ENCODE measurements at regions not wholly inside any gene's neighbourhood (a gene's known extent, or its start where the extent isn't known, plus 50 kb on each side); places are given as distances from the start of the nearest gene placed in this dataset.
"Not testable (repeated sequence)": the region's sequence is repeated elsewhere in the genome, so short reads cannot be mapped to it uniquely, and the experiment has no call there.

DNA sequence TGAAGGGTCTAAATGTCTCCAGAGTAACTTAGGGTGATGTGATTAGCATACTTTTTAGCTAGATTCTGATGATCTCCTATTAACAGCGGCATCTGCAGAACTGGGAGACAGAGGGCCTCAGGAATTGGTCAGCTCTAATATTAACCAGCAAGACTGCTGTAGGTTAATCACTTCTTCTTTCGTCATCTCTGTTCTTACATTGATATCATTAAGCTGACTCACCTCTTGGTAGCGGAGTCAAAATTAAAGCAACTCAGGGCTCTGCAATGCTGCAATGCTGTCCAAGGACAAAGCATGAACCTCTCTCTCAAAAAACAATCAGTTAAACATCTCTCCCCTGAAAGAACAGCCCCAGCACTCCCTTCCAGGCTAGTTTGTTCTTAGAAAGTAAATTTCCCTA lies 57.5 kb upstream of the TRA2B start:
- ChIA-PET CTCF (interaction anchor here (0.6 to 1.5 kb wide), 4 partner anchors 17 to 619 kb away, joined by 3 to 5 read pairs (median 4); no protein-coding TSS in a partner anchor), POLR2A (no interaction called here)
- no peaks in the 10 kb centered on the region for H3K36me3 ChIP-seq (ENCODE audit: control insufficient read depth in 2 of 2, insufficient read depth in 1 of 2, low read length in 2 of 2)
- H3K9me3 ChIP-seq (ENCODE audit: control insufficient read depth, insufficient read depth, low read depth, low read length): no peaks in the 10 kb centered on the region
- no peak for TF ChIP-seq ZNF585B (tag by site-specific recombination; IDR thresholded peaks at IDR 0.05)
- TF ChIP-seq ZNF350 (tag by site-specific recombination; IDR thresholded peaks at IDR 0.05): no peak
- TF ChIP-seq, protein P1, sequence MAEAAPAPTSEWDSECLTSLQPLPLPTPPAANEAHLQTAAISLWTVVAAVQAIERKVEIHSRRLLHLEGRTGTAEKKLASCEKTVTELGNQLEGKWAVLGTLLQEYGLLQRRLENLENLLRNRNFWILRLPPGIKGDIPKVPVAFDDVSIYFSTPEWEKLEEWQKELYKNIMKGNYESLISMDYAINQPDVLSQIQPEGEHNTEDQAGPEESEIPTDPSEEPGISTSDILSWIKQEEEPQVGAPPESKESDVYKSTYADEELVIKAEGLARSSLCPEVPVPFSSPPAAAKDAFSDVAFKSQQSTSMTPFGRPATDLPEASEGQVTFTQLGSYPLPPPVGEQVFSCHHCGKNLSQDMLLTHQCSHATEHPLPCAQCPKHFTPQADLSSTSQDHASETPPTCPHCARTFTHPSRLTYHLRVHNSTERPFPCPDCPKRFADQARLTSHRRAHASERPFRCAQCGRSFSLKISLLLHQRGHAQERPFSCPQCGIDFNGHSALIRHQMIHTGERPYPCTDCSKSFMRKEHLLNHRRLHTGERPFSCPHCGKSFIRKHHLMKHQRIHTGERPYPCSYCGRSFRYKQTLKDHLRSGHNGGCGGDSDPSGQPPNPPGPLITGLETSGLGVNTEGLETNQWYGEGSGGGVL (tag by site-specific recombination; IDR thresholded peaks at IDR 0.05): no peak
- TF ChIP-seq ZNF223 (tag by site-specific recombination; IDR thresholded peaks at IDR 0.05): no peak
- TF ChIP-seq SALL2 (tag by site-specific recombination; IDR thresholded peaks at IDR 0.05; ENCODE audit: borderline replicate concordance): no peak
- TF ChIP-seq ZNF707 (tag by site-specific recombination; IDR thresholded peaks at IDR 0.05): no peak
- TF ChIP-seq ZNF596 (tag by site-specific recombination; IDR thresholded peaks at IDR 0.05): no peak
- TF ChIP-seq PRDM1 (tag by site-specific recombination; IDR thresholded peaks at IDR 0.05): no peak
- no peak for TF ChIP-seq ZNF341 (tag by site-specific recombination; IDR thresholded peaks at IDR 0.05; ENCODE audit: low read depth)
- TF ChIP-seq IKZF3 (tag by site-specific recombination; IDR thresholded peaks at IDR 0.05): no peak
- TF ChIP-seq ZNF561 (tag by site-specific recombination; IDR thresholded peaks at IDR 0.05; ENCODE audit: borderline replicate concordance): no peak
- no peak for TF ChIP-seq YY1 (tag by site-specific recombination; IDR thresholded peaks at IDR 0.05)
- TF ChIP-seq, protein P2, sequence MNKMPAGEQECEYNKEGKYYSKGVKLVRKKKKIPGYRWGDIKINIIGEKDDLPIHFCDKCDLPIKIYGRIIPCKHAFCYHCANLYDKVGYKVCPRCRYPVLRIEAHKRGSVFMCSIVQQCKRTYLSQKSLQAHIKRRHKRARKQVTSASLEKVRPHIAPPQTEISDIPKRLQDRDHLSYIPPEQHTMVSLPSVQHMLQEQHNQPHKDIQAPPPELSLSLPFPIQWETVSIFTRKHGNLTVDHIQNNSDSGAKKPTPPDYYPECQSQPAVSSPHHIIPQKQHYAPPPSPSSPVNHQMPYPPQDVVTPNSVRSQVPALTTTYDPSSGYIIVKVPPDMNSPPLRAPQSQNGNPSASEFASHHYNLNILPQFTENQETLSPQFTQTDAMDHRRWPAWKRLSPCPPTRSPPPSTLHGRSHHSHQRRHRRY (tag by site-specific recombination; IDR thresholded peaks at IDR 0.05): no peak
- TF ChIP-seq, protein P3, sequence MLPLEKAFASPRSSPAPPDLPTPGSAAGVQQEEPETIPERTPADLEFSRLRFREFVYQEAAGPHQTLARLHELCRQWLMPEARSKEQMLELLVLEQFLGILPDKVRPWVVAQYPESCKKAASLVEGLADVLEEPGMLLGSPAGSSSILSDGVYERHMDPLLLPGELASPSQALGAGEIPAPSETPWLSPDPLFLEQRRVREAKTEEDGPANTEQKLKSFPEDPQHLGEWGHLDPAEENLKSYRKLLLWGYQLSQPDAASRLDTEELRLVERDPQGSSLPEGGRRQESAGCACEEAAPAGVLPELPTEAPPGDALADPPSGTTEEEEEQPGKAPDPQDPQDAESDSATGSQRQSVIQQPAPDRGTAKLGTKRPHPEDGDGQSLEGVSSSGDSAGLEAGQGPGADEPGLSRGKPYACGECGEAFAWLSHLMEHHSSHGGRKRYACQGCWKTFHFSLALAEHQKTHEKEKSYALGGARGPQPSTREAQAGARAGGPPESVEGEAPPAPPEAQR (tag by site-specific recombination; IDR thresholded peaks at IDR 0.05): no peak
- TF ChIP-seq, protein P4, sequence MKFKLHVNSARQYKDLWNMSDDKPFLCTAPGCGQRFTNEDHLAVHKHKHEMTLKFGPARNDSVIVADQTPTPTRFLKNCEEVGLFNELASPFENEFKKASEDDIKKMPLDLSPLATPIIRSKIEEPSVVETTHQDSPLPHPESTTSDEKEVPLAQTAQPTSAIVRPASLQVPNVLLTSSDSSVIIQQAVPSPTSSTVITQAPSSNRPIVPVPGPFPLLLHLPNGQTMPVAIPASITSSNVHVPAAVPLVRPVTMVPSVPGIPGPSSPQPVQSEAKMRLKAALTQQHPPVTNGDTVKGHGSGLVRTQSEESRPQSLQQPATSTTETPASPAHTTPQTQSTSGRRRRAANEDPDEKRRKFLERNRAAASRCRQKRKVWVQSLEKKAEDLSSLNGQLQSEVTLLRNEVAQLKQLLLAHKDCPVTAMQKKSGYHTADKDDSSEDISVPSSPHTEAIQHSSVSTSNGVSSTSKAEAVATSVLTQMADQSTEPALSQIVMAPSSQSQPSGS (tag by site-specific recombination; IDR thresholded peaks at IDR 0.05; ENCODE audit: low read depth): no peak
- no peak for TF ChIP-seq ZNF654 (tag by site-specific recombination; IDR thresholded peaks at IDR 0.05; ENCODE audit: low read depth)
- H3K4me3 ChIP-seq (ENCODE audit: low read depth, low read length): no peak overlapping the region
- H3K4me1 ChIP-seq (ENCODE audit: control insufficient read depth, insufficient read depth, low read length): no peaks in the 10 kb centered on the region
- H3K27ac ChIP-seq (ENCODE audit: extremely low read depth, low read depth, low read length): no peak overlapping the region

DNA sequence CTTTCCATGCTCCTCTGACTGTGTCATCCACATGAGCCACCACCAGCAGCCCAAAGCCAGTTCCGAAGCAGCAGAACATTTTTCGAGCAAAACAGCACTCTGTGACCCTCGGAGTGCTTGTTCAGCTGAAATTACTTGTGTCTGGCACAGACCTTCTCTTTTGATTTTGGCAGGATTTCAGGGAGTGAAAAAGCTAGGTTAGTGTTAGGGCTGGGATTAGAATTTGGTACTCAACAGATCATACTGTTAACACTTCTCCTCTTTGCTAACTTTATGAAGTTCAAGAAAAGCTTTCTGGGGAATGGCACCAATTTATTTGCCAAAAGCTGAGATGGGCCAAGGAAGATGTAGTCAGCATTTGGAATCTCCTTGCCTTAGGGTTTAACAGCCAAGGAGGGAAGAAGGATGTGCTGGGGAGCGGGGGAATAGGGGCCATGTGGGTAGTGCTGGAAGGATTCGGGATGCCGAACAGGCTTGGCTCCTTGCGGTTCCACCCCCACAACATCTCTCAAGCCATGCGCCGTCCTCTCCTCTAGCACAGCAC lies 55.1 kb upstream of the TRA2B start:
- H3K4me1 ChIP-seq (ENCODE audit: control insufficient read depth, insufficient read depth, low read length): no peaks in the 10 kb centered on the region
- TF ChIP-seq ZBTB21 (tag by site-specific recombination; IDR thresholded peaks at IDR 0.05): no peak
- TF ChIP-seq ZNF404 (tag by site-specific recombination; IDR thresholded peaks at IDR 0.05): no peak
- TF ChIP-seq, protein P5, sequence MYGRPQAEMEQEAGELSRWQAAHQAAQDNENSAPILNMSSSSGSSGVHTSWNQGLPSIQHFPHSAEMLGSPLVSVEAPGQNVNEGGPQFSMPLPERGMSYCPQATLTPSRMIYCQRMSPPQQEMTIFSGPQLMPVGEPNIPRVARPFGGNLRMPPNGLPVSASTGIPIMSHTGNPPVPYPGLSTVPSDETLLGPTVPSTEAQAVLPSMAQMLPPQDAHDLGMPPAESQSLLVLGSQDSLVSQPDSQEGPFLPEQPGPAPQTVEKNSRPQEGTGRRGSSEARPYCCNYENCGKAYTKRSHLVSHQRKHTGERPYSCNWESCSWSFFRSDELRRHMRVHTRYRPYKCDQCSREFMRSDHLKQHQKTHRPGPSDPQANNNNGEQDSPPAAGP (tag by site-specific recombination; IDR thresholded peaks at IDR 0.05): no peak
- no peak for TF ChIP-seq KLF8 (tag by site-specific recombination; IDR thresholded peaks at IDR 0.05)
- TF ChIP-seq ZBTB1 (tag by site-specific recombination; IDR thresholded peaks at IDR 0.05): no peak
- TF ChIP-seq ZNF2 (tag by site-specific recombination; IDR thresholded peaks at IDR 0.05): no peak
- TF ChIP-seq ZNF175 (tag by site-specific recombination; IDR thresholded peaks at IDR 0.05): no peak
- H3K27ac ChIP-seq (ENCODE audit: extremely low read depth, low read depth, low read length): no peak overlapping the region
- H3K36me3 ChIP-seq (ENCODE audit: control insufficient read depth in 2 of 2, insufficient read depth in 1 of 2, low read length in 2 of 2): no peaks in the 10 kb centered on the region
- POLR2A ChIA-PET: no interaction called here
- H3K4me3 ChIP-seq (ENCODE audit: low read depth, low read length): no peak overlapping the region
- CTCF ChIA-PET: interaction anchor here (0.5 to 1.3 kb wide), 4 partner anchors 267 to 622 kb away, joined by 3 to 4 read pairs (median 4); no protein-coding TSS in a partner anchor
- no peaks in the 10 kb centered on the region for H3K9me3 ChIP-seq (ENCODE audit: control insufficient read depth, insufficient read depth, low read depth, low read length)

DNA sequence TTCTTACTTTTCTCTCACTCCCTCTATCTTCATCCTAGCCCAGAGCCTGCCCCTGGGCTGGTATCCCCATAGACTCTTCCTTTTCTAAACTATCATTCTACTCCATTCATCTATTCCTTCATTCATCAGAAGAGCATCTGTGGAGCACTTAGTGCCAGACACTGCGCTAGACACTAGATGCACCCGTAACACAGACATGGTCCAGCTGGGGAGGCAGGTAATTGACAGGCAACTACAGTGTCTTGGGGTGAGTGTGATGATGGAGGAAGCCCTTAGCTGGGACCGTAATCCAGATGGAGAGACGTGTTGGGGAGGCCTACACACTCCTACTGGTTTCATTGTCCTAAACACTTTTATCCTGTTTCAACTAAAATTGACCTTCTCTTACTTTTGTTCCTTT lies 53.2 kb upstream of the TRA2B start:
- POLR2A ChIA-PET; H3K36me3 ChIP-seq (ENCODE audit: control insufficient read depth in 2 of 2, insufficient read depth in 1 of 2, low read length in 2 of 2); H3K4me1 ChIP-seq (ENCODE audit: control insufficient read depth, insufficient read depth, low read length); H3K9me3 ChIP-seq (ENCODE audit: control insufficient read depth, insufficient read depth, low read depth, low read length); H3K27ac ChIP-seq (ENCODE audit: extremely low read depth, low read depth, low read length); H3K4me3 ChIP-seq (ENCODE audit: low read depth, low read length): not testable (repeated sequence)
- CTCF ChIA-PET: interaction anchor here (1.4 kb wide), 1 partner anchor 251 kb away, joined by 4 read pairs; no protein-coding TSS in a partner anchor
